Endothelial cell (in vitro differentiated cells): ENCODE measurements at regions not wholly inside any gene's neighbourhood (a gene's known extent, or its start where the extent isn't known, plus 50 kb on each side); places are given as distances from the start of the nearest gene placed in this dataset. TPM values are rescaled to one million over a fixed set of nuclear protein-coding genes. Genes with fewer than 3 reads are reported as not detected.
A peak's percentile ranks its signal among the peaks of the same experiment; 100 is the strongest.

ENCODE experiments used
- DNase-seq: peaks from one replicate; pipeline ENCODE4 v3.0.0; 2021; ENCODE audit warnings: low spot score
- H3K27ac Mint-ChIP-seq: one replicate; pipeline ENCODE4 v1.8.0; 2021; ENCODE audit warnings: mixed read lengths, inconsistent platforms; ENCODE audit not compliant: unreplicated experiment
- H3K27me3 Mint-ChIP-seq: one replicate; pipeline ENCODE4 v1.8.0; 2021; ENCODE audit warnings: mild to moderate bottlenecking, moderate library complexity, mixed read lengths, inconsistent platforms; ENCODE audit not compliant: unreplicated experiment
- H3K36me3 Mint-ChIP-seq: one replicate; pipeline ENCODE4 v1.8.0; 2021; ENCODE audit warnings: mild to moderate bottlenecking, low read depth, mixed read lengths, inconsistent platforms; ENCODE audit not compliant: unreplicated experiment
- H3K4me1 Mint-ChIP-seq: one replicate; pipeline ENCODE4 v1.8.0; 2021; ENCODE audit warnings: mild to moderate bottlenecking, mixed read lengths, inconsistent platforms; ENCODE audit not compliant: unreplicated experiment
- H3K4me3 Mint-ChIP-seq: one replicate; pipeline ENCODE4 v1.8.0; 2021; ENCODE audit warnings: mild to moderate bottlenecking, mixed read lengths, inconsistent platforms; ENCODE audit not compliant: unreplicated experiment
- H3K9me3 Mint-ChIP-seq: one replicate; pipeline ENCODE4 v1.8.0; 2021; ENCODE audit warnings: mixed read lengths, inconsistent platforms; ENCODE audit not compliant: unreplicated experiment
- CTCF ChIP-seq: fragments of 200-600 bp; sonication (generic); IDR thresholded peaks from one replicate; pipeline ENCODE4 v1.5.0; 2021; ENCODE audit warnings: antibody characterized with exemption; ENCODE audit not compliant: unreplicated experiment
- microRNA-seq: library from miRNA; unstranded; fragments of <30 nt; microRNA quantifications from one replicate; pipeline ENCODE4, GENCODE V29; 2020; ENCODE audit not compliant: unreplicated experiment

- no peaks in the 10 kb centered on the region for H3K27me3 Mint-ChIP-seq
- TF ChIP-seq CTCF = no peak
- no peaks in the 10 kb centered on the region for H3K9me3 Mint-ChIP-seq
- H3K4me1 Mint-ChIP-seq = no peaks in the 10 kb centered on the region
- H3K4me3 Mint-ChIP-seq = no peak overlapping the region
- H3K36me3 Mint-ChIP-seq = no peaks in the 10 kb centered on the region
- no peak overlapping the region for H3K27ac Mint-ChIP-seq
- peak; percentile 15 for DNase-seq
Measured at GRCh38 chrX:146278381-146278780, 460.8 kb downstream of the SLITRK2 start.

Small RNA genes lying in the stretch of these regions (microRNA-seq; reads per million reads assigned to microRNA genes)
- gene MIR888 = 1.4 reads per million, percentile 21 among the genes with 10 or more reads in this experiment
- gene MIR890 = 0.63 reads per million
- gene MIR891A = 36.0 reads per million, percentile 73 among the genes with 10 or more reads in this experiment
- not detected for gene MIR891B
- gene MIR892A = 2.5 reads per million, percentile 34 among the genes with 10 or more reads in this experiment
- gene MIR892B = 4.3 reads per million, percentile 46 among the genes with 10 or more reads in this experiment
- gene MIR892C = not detected
